ENCODE measurements at regions not wholly inside any gene's neighbourhood (a gene's known extent, or its start where the extent isn't known, plus 50 kb on each side); places are given as distances from the start of the nearest gene placed in this dataset.

- DNase-seq: no peak
These were observed 403.1 kb upstream of the CDH11 start for GRCh38 chr16:65524997-65525396.

GRCh38 chr16:65524231-65524630, 402.4 kb upstream of the CDH11 start:
- no peak for DNase-seq

- no peak for DNase-seq
These were observed 401.6 kb upstream of the CDH11 start for GRCh38 chr16:65523283-65523944.

- no peak for DNase-seq
These were observed 400.5 kb upstream of the CDH11 start for GRCh38 chr16:65522412-65522811.

GRCh38 chr16:65521633-65522328, 399.9 kb upstream of the CDH11 start:
- no peak for DNase-seq

GRCh38 chr16:65519402-65519801, 397.5 kb upstream of the CDH11 start:
- DNase-seq: no peak

GRCh38 chr16:65515193-65515592, 393.3 kb upstream of the CDH11 start:
- DNase-seq: no peak

- DNase-seq: no peak
These were observed 389.0 kb upstream of the CDH11 start for GRCh38 chr16:65510850-65511249.

- DNase-seq: no peak
These were observed 388.4 kb upstream of the CDH11 start for GRCh38 chr16:65510241-65510640.

- no peak for DNase-seq
These were observed 387.3 kb upstream of the CDH11 start for GRCh38 chr16:65509172-65509571.

GRCh38 chr16:65500919-65501318, 379.1 kb upstream of the CDH11 start:
- no peak for DNase-seq

GRCh38 chr16:65500007-65500406, 378.1 kb upstream of the CDH11 start:
- DNase-seq: no peak

- DNase-seq: no peak
These were observed 377.7 kb upstream of the CDH11 start for GRCh38 chr16:65499566-65499965.

- no peak for DNase-seq
These were observed 375.7 kb upstream of the CDH11 start for GRCh38 chr16:65497571-65497970.

- DNase-seq: no peak
These were observed 373.2 kb upstream of the CDH11 start for GRCh38 chr16:65495106-65495505.

GRCh38 chr16:65494609-65495008, 372.7 kb upstream of the CDH11 start:
- DNase-seq: no peak

GRCh38 chr16:65494080-65494479, 372.2 kb upstream of the CDH11 start:
- DNase-seq: no peak

- DNase-seq: no peak
These were observed 368.4 kb upstream of the CDH11 start for GRCh38 chr16:65490286-65490685.

GRCh38 chr16:65489531-65490023, 367.7 kb upstream of the CDH11 start:
- no peak for DNase-seq

GRCh38 chr16:65487231-65487630, 365.4 kb upstream of the CDH11 start:
- no peak for DNase-seq

- DNase-seq: no peak
These were observed 360.1 kb upstream of the CDH11 start for GRCh38 chr16:65481956-65482355.

GRCh38 chr16:65480281-65481091, 358.6 kb upstream of the CDH11 start:
- DNase-seq: no peak

- DNase-seq: no peak
These were observed 354.6 kb upstream of the CDH11 start for GRCh38 chr16:65476448-65476955.

- DNase-seq: no peak
These were observed 351.8 kb upstream of the CDH11 start for GRCh38 chr16:65473699-65474098.
